GM19372 (cell line): ENCODE measurements at regions not wholly inside any gene's neighbourhood (a gene's known extent, or its start where the extent isn't known, plus 50 kb on each side); places are given as distances from the start of the nearest gene placed in this dataset.
"Not testable (repeated sequence)": the region's sequence is repeated elsewhere in the genome, so short reads cannot be mapped to it uniquely, and the experiment has no call there.

ENCODE experiments used
- ATAC-seq: cut with Tn5 transposase; IDR thresholded peaks from one replicate; pipeline ENCODE4 v1.9.1; 2021; ENCODE audit warnings: mild to moderate bottlenecking, low read depth, moderate library complexity; ENCODE audit not compliant: unreplicated experiment

DNA sequence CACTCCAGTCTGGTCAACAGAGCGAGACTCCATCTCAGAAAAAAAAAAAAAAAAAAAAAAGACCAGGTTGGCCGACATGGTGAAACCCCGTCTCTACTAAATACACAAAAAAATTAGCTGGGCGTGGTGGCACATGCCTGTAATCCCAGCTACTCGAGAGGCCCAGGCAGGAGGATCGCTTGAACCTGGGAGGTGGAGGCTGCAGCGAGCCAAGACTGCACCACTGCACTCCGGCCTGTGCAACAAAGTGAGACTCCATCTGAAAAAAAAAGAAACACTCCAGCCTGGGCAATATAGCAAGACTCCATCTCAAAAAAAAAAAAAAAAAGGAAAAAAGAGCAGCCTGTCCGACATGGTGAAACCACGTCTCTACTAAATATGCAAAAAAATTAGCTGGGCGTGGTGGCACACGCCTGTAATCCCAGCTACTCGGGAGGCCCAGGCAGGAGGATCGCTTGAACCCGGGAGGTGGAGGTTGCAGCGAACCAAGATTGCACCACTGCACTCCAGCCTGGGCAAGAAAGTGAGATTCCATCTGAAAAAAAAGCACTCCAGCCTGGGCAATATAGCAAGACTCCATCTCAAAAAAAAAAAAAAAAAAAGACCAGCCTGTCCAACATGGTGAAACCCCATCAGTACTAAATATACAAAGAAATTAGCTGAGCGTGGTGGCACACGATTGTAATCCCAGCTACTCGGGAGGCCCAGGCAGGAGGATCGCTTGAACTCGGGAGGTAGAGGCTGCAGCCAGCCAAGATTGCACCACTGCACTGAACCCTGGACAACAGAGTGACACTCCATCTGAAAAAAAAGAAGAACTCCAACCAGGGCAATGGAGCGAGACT lies 343.3 kb upstream of the PLGLB2 start:
- ATAC-seq: not testable (repeated sequence)

DNA sequence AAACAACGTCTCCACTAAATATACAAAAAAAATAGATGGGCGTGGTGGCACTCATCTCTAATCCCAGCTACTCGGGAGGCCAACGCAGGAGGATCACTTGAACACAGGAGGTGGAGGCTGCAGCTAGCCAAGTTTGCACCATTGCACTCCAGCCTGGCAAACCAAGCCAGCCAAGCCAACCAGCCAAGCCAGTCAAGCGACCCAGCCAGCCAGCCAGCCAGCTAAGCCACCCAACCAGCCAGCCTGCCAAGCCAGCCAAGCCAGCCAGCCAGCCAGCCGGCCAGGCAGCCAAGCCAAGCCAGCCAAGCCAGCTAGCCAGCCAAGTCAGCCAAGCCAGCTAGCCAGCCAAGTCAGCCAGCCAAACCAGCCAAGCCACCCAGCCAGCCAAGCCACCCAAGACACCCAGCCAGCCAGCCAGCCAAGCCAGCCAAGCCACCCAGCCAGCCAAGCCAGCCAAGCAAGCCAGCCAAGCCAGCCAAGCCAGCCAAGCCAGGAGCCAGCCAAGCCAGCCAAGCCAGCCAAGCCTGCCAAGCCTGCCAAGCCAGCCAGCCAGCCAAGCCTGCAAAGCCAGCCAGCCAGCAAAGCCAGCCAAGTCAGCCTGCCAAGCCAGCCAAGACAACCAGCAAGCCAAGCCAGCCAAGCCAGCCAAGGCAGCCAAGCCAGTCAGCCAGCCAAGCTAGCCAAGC lies 342.2 kb upstream of the PLGLB2 start:
- ATAC-seq: not testable (repeated sequence)

DNA sequence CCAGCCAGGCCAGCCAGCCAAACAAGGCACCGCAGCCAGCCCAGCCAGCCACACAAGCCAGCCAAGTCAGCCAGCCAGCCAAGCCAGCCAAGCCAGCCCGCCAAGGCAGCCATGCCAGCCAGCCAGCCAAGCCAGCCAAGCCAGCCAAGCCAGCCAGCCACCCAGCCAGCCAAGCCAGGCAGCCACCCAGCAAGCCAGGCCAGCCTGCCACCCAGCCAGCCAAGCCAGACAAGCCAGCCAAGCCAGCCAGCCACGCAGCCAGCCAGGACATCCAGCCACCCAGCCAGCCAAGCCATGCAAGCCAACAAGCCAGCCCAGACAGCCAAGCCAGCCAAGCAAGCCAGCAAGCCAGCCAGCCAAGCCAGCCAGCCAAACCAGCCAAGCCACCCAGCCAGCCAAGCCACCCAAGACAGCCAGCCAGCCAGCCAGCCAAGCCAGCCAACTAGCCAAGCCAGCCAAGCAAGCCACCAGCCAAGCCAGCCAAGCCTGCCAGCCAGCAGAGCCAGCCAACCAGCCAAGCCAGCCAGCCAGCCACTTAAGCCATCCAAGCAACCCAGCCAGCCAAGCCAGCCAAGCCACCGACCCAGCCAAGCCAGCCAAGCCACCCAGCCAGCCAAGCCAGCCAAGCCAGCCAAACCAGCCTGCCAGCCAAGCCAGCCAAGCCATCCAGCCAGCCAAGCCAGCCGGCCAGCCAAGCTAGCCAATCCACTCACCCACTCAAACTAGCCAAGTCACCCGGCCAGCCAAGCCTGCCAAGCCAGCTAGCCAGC lies 341.3 kb upstream of the PLGLB2 start:
- ATAC-seq: not testable (repeated sequence)

DNA sequence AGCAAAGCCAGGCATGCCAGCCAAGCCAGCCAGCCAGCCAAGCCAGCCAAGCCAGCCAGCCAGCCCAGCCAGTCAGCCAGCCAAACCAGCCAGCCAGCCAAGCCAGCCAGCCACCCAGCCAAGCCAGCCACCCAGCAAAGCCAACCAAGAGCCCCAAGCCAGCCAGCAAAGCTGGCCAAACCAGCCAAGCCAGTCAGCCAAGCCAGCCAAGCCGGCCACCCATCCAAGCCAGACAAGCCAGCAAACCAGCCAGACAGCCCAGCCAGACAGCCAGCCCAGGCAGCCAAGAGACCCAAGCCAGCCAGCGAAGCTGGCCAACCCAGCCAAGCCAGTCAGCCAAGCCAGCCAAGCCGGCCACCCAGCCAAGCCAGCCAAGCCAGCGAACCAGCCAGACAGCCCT lies 338.3 kb upstream of the PLGLB2 start:
- ATAC-seq: not testable (repeated sequence)

DNA sequence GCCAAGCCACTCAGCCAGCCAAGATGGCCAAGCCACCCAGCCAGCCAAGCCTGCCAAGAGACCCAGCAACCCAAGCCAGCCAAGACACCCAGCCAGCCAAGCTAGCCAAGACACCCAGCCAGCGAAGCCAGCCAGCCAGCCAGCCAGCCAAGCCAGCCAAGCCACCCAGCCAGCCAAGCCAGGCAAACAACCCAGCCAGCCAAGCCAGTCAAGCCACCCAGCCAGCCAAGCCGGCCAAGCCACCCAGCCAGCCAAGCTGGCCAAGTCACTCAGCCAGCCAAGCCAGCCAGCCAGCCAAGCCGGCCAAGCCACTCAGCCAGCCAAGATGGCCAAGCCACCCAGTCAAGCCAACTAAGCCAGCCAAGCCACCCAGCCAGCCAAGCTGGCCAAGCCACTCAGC lies 337.5 kb upstream of the PLGLB2 start:
- ATAC-seq: not testable (repeated sequence)

DNA sequence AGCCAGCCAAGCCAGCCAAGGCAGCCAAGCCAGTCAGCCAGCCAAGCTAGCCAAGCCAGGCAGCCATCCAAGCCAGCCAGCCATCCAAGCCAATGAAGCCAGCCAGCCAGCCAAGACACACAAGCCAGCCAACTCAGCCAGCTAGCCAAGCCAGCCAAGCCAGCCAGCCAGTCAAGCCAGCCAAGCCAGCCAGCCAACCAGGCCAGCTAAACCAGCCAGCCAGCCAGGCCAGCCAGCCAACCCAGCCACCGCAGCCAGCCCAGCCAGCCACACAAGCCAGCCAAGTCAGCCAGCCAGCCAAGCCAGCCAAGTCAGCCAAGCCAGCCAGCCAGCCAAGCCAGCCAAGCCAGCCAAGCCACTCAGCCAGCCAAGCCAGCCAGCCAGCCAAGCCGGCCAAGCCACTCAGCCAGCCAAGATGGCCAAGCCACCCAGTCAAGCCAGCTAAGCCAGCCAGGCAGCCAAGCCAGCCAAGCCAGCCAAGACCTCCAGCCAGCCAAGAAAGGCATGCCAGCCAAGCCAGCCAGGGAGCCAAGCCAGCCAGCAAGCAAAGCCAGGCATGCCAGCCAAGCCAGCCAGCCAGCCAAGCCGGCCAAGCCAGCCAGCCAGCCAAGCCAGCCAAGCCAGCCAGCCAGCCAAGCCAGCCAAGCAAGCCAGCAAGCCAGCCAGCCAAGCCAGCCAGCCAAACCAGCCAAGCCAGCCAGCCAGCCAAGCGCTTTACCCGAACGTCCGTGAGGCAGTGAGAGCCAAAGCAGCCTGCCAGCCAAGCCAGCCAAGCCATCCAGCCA lies 335.7 kb upstream of the PLGLB2 start:
- ATAC-seq: not testable (repeated sequence)

DNA sequence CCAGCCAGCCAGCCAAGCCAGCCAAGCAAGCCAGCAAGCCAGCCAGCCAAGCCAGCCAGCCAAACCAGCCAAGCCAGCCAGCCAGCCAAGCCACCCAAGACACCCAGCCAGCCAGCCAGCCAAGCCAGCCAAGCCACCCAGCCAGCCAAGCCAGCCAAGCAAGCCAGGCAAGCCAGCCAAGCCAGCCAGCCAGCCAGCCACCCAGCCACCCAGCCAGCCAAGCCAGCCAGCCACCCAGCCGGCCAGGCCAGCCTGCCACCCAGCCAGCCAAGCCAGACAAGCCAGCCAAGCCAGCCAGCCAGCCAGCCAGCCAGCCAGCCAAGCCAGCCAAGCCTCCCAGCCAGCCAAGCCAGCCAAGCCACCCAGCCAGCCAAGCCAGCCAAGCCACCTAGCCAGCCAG lies 333.6 kb upstream of the PLGLB2 start:
- ATAC-seq: not testable (repeated sequence)

DNA sequence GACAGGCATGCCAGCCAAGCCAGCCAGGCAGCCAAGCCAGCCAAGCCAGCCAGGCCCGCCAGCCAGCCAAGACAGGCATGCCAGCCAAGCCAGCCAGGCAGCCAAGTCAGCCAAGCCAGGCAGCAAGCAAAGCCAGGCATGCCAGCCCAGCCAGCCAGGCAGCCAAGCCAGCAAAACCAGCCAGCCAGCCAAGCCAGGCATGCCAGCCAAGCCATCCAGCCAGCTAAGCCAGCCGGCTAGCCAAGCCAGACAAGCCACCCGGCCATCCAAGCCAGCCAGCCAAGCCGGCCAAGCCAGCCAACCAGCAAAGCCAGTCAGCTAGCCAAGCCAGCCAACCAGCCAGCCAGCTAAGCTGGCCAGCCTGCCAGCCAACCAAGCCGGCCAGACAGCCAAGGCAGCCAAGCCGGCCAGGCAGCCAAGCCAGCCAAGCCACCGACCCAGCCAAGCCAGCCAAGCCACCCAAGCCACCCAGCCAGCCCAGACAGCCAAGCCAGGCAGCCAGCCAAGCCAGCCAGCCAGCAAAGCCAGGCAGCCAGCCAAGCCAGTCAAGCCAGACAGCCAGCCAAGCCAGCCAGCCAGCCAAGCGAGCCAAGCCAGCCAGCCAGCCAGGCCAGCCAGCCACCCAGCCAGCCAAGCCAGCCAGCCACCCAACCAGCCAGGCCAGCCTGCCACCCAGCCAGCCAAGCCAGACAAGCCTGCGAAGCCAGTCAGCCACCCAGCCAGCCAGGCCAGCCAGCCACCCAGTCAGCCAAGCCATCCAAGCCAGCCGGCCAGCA lies 332.9 kb upstream of the PLGLB2 start:
- ATAC-seq: not testable (repeated sequence)

DNA sequence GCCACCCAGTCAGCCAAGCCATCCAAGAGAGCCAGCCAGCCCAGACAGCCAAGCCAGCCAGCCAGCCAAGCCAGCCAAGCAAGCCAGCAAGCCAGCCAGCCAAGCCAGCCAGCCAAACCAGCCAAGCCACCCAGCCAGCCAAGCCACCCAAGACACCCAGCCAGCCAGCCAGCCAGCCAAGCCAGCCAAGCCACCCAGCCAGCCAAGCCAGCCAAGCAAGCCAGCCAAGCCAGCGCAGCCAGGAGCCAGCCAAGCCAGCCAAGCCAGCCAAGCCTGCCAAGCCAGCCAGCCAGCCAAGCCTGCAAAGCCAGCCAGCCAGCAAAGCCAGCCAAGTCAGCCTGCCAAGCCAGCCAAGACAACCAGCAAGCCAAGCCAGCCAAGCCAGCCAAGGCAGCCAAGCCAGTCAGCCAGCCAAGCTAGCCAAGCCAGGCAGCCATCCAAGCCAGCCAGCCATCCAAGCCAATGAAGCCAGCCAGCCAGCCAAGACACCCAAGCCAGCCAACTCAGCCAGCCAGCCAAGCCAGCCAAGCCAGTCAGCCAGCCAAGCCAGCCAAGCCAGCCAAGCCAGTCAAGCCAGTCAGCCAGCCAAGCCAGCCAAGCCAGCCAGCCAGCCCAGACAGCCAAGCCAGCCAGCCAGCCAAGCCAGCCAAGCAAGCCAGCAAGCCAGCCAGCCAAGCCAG lies 332.2 kb upstream of the PLGLB2 start:
- ATAC-seq: not testable (repeated sequence)

DNA sequence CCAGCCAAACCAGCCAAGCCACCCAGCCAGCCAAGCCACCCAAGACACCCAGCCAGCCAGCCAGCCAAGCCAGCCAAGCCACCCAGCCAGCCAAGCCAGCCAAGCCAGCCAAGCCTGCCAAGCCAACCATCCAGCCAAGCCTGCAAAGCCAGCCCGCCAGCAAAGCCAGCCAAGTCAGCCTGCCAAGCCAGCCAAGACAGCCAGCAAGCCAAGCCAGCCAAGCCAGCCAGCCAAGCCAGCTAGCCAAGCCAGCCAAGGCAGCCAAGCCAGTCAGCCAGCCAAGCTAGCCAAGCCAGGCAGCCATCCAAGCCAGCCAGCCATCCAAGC lies 331.7 kb upstream of the PLGLB2 start:
- ATAC-seq: not testable (repeated sequence)

DNA sequence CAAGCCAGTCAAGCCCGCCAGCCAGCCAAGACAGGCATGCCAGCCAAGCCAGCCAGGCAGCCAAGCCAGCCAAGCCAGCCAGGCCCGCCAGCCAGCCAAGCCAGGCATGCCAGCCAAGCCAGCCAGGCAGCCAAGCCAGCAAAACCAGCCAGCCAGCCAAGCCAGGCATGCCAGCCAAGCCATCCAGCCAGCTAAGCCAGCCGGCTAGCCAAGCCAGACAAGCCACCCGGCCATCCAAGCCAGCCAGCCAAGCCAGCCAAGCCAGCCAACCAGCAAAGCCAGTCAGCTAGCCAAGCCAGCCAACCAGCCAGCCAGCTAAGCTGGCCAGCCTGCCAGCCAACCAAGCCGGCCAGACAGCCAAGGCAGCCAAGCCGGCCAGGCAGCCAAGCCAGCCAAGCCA lies 330.7 kb upstream of the PLGLB2 start:
- ATAC-seq: not testable (repeated sequence)

DNA sequence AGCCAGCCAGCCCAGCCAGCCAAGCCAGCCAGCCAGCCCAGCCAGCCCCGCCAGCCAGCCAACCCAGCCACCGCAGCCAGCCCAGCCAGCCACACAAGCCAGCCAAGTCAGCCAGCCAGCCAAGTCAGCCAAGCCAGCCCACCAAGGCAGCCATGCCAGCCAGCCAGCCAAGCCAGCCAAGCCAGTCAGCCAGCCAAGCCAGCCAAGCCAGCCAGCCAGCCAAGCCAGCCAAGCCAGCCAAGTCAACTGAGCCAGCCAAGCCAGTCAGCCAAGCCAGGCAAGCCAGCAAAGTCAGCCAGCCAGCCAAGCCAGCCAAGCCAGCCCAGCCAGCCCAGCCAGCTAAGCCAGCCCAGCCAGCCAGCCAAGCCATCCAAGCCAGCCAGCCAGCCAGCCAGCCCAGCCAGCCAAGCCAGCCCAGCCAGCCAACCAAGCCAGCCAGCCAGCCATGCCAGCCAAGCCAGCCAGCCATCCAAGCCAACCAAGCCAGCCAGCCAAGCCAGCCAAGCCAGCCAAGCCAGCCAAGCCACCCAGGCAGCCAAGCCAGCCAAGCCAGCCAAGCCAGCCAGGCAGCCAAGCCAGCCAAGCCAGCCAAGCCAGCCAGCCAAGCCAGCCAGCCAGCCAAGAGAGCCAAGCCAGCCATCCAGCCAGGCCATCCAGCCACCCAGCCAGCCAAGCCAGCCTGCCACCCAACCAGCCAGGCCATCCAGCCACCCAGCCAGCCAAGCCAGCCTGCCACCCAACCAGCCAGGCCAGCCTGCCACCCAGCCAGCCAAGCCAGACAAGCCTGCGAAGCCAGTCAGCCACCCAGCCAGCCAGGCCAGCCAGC lies 329.9 kb upstream of the PLGLB2 start:
- not testable (repeated sequence) for ATAC-seq

DNA sequence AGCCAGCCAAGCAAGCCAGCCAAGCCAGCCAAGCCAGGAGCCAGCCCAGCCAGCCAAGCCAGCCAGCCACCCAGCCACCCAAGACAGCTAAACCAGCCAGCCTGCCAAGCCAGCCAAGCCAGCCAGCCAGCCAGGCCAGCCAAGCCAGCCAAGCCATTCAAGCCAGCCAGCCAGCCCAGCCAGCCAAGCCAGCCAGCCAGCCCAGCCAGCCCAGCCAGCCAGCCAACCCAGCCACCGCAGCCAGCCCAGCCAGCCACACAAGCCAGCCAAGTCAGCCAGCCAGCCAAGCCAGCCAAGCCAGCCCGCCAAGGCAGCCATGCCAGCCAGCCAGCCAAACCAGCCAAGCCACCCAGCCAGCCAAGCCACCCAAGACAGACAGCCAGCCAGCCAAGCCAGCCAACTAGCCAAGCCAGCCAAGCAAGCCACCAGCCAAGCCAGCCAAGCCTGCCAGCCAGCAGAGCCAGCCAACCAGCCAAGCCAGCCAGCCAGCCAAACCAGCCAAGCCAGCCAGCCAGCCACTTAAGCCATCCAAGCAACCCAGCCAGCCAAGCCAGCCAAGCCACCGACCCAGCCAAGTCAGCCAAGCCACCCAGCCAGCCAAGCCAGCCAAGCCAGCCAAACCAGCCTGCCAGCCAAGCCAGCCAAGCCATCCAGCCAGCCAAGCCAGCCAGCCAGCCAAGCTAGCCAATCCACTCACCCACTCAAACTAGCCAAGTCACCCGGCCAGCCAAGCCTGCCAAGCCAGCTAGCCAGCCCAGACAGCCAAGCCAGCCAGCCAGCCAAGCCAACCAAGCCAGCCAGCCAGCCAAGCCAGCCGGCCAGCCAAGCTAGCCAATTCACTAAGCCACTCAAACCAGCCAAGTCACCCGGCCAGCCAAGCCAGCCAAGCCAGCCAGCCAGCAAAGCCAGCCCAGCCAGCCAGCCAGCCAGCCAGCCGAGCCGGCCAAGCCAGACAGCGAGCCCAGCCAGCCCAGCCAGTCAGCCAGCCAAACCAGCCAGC lies 328.8 kb upstream of the PLGLB2 start:
- ATAC-seq: not testable (repeated sequence)

DNA sequence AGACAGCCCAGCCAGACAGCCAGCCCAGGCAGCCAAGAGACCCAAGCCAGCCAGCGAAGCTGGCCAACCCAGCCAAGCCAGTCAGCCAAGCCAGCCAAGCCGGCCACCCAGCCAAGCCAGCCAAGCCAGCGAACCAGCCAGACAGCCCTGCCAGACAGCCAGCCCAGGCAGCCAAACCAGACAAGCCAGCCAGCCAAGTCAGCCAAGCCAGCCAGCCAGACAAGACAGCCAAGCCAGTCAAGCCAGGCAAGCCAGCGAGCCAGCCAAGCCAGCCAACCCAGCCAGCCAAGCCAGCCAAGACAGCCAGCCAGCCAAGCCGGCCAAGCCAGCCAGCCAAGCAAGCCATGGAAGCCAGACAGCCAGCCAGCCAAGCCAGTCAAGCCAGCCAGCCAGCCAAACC lies 327.9 kb upstream of the PLGLB2 start:
- not testable (repeated sequence) for ATAC-seq

DNA sequence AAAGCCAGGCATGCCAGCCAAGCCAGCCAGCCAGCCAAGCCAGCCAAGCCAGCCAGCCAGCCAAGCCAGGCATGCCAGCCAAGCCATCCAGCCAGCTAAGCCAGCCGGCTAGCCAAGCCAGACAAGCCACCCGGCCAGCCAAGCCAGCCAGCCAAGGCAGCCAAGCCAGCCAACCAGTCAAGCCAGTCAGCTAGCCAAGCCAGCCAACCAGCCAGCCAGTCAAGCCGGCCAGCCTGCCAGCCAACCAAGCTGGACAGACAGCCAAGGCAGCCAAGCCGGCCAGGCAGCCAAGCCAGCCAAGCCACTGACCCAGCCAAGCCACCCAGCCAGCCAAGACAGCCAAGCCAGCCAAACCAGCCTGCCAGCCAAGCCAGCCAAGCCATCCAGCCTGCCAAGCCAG lies 326.9 kb upstream of the PLGLB2 start:
- not testable (repeated sequence) for ATAC-seq

DNA sequence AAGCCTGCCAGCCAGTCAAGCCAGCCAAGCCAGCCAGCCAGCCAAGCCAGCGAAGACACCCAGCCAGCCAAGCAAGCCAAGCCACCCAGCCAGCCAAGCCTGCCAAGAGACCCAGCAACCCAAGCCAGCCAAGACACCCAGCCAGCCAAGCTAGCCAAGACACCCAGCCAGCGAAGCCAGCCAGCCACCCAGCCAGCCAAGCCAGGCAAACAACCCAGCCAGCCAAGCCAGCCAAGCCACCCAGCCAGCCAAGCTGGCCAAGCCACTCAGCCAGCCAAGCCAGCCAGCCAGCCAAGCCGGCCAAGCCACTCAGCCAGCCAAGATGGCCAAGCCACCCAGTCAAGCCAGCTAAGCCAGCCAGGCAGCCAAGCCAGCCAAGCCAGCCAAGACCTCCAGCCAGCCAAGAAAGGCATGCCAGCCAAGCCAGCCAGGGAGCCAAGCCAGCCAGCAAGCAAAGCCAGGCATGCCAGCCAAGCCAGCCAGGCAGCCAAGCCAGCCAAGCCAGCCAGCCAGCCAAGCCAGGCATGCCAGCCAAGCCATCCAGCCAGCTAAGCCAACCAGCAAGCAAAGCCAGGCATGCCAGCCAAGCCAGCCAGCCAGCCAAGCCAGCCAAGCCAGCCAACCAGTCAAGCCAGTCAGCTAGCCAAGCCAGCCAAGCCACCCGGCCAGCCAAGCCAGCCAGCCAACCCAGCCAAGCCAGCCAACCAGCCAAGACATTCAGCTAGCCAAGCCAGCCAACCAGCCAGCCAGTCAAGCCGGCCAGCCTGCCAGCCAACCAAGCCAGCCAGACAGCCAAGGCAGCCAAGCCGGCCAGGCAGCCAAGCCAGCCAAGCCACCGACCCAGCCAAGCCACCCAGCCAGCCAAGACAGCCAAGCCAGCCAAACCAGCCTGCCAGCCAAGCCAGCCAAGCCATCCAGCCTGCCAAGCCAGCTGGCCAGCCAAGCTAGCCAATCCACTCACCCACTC lies 323.8 kb upstream of the PLGLB2 start:
- not testable (repeated sequence) for ATAC-seq
